Suprapubic skin (tissue), 3 donors: ENCODE measurements at regions not wholly inside any gene's neighbourhood (a gene's known extent, or its start where the extent isn't known, plus 50 kb on each side); places are given as distances from the start of the nearest gene placed in this dataset.

Experiments
- EP300 ChIP-seq: sonication (generic); formaldehyde crosslinking; IDR thresholded peaks from one replicate; pipeline ENCODE4 v1.6.1; 2017; ENCODE audit warnings: antibody characterized with exemption
- POLR2A ChIP-seq, 2 donors: fragments of 450-650 bp; IDR thresholded peaks; one replicate each; pipeline ENCODE4 v1.6.1; 2017; ENCODE audit warnings: antibody characterized with exemption in 2 of 2, mild to moderate bottlenecking in 2 of 2, moderate library complexity in 2 of 2
- TF ChIP-seq, protein P1 (sequence below), 2 donors: fragments of 200-600 bp in 1 of 2; fragments of 450-650 bp in 1 of 2; sonication (generic) in 1 of 2; IDR thresholded peaks; one replicate each; pipeline ENCODE4 v1.5.1; 2016 to 2019; ENCODE audit warnings: antibody characterized with exemption in 2 of 2, mild to moderate bottlenecking in 1 of 2, moderate library complexity in 1 of 2

DNA sequence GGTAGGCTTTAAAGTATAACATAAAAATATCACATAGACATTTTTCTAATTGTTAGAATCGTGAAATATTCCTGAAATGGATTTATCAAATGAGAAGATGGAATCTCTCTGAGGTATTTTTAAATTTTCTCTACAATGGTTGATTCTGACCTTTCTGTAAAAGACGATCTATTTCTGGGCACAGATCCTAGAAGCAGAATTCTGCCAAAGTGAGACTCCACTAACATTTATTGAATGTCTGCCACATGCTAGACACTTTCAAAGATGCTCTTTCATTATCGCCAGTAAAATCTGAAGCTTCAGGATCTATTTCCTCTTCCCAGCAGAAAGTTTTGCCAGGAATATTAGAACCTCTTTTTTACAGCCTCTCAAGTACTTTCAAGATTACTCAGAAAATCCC, 64.1 kb upstream of the TMEM45B start:
- TF ChIP-seq POLR2A (IDR thresholded peaks at IDR 0.05) (no peak), EP300 (no peak)
- TF ChIP-seq, protein P1, sequence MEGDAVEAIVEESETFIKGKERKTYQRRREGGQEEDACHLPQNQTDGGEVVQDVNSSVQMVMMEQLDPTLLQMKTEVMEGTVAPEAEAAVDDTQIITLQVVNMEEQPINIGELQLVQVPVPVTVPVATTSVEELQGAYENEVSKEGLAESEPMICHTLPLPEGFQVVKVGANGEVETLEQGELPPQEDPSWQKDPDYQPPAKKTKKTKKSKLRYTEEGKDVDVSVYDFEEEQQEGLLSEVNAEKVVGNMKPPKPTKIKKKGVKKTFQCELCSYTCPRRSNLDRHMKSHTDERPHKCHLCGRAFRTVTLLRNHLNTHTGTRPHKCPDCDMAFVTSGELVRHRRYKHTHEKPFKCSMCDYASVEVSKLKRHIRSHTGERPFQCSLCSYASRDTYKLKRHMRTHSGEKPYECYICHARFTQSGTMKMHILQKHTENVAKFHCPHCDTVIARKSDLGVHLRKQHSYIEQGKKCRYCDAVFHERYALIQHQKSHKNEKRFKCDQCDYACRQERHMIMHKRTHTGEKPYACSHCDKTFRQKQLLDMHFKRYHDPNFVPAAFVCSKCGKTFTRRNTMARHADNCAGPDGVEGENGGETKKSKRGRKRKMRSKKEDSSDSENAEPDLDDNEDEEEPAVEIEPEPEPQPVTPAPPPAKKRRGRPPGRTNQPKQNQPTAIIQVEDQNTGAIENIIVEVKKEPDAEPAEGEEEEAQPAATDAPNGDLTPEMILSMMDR (IDR thresholded peaks at IDR 0.05): no peak
